Suprapubic skin (tissue), 4 donors: ENCODE measurements at regions not wholly inside any gene's neighbourhood (a gene's known extent, or its start where the extent isn't known, plus 50 kb on each side); places are given as distances from the start of the nearest gene placed in this dataset.

ENCODE experiments used
- DNase-seq, 2 donors: peaks; one replicate each; pipeline ENCODE4 v3.0.0-alpha.2; 2019; ENCODE audit warnings: low spot score in 2 of 2
- H3K27ac ChIP-seq: fragments of 200-600 bp; sonication (generic); one replicate; pipeline ENCODE4 v1.5.1; 2019
- H3K27me3 ChIP-seq: fragments of 200-600 bp; sonication (generic); one replicate; pipeline ENCODE4 v1.5.1; 2019
- H3K36me3 ChIP-seq: fragments of 200-600 bp; sonication (generic); one replicate; pipeline ENCODE4 v1.5.1; 2019
- H3K4me1 ChIP-seq: fragments of 200-600 bp; sonication (generic); one replicate; pipeline ENCODE4 v1.5.1; 2019
- H3K4me3 ChIP-seq: fragments of 200-600 bp; sonication (generic); one replicate; pipeline ENCODE4 v1.5.1; 2019; ENCODE audit warnings: mild to moderate bottlenecking
- H3K9me3 ChIP-seq: fragments of 200-600 bp; sonication (generic); one replicate; pipeline ENCODE4 v1.5.1; 2019
- EP300 ChIP-seq: sonication (generic); formaldehyde crosslinking; IDR thresholded peaks from one replicate; pipeline ENCODE4 v1.6.1; 2017; ENCODE audit warnings: antibody characterized with exemption
- POLR2A ChIP-seq, 2 donors: fragments of 450-650 bp; IDR thresholded peaks; one replicate each; pipeline ENCODE4 v1.6.1; 2017; ENCODE audit warnings: antibody characterized with exemption in 2 of 2, mild to moderate bottlenecking in 2 of 2, moderate library complexity in 2 of 2
- POLR2AphosphoS5 ChIP-seq, 3 donors: sonication (generic); formaldehyde crosslinking; IDR thresholded peaks; one replicate each; pipeline ENCODE4 v1.6.1; 2017; ENCODE audit warnings: antibody characterized with exemption in 3 of 3
- WGBS: methylation state at CpG from one replicate; pipeline ENCODE4 v1.1.5; 2018; 5-methylcytosine and 5-hydroxymethylcytosine counted together
- TF ChIP-seq, protein P1 (sequence below), 2 donors: fragments of 200-600 bp in 1 of 2; fragments of 450-650 bp in 1 of 2; sonication (generic) in 1 of 2; IDR thresholded peaks; one replicate each; pipeline ENCODE4 v1.5.1; 2016 to 2019; ENCODE audit warnings: antibody characterized with exemption in 2 of 2, mild to moderate bottlenecking in 1 of 2, moderate library complexity in 1 of 2

DNA sequence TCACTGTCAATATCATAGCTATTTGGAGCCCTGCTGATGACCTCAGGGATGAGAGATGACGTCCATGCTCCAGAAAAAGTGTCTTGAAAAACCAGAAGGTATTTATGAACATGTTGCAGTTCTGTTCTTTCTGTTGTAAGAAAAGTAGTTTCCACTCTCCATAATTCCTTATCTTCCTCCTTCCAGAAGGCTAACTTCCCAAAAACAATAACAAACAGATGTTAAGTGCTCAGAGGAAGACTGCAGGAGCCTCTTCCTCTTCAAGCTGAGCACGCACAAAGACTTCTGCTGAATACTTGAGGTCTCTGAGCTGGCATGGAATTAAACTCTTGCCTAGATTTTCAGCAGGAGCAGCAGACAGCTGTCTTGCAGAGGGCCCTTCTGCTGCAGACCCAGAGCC lies 434.5 kb upstream of the KLHL29 start:
- no peaks in the 10 kb centered on the region for H3K4me1 ChIP-seq
- no peaks in the 10 kb centered on the region for H3K27me3 ChIP-seq
- no peak overlapping the region for H3K27ac ChIP-seq
- no peaks in the 10 kb centered on the region for H3K9me3 ChIP-seq
- no peaks in the 10 kb centered on the region for H3K36me3 ChIP-seq
- 40% methylated on average over 2 of the region's 2 CpGs for WGBS
- no peak overlapping the region for H3K4me3 ChIP-seq
- DNase-seq, result no peak
- TF ChIP-seq, protein P1, sequence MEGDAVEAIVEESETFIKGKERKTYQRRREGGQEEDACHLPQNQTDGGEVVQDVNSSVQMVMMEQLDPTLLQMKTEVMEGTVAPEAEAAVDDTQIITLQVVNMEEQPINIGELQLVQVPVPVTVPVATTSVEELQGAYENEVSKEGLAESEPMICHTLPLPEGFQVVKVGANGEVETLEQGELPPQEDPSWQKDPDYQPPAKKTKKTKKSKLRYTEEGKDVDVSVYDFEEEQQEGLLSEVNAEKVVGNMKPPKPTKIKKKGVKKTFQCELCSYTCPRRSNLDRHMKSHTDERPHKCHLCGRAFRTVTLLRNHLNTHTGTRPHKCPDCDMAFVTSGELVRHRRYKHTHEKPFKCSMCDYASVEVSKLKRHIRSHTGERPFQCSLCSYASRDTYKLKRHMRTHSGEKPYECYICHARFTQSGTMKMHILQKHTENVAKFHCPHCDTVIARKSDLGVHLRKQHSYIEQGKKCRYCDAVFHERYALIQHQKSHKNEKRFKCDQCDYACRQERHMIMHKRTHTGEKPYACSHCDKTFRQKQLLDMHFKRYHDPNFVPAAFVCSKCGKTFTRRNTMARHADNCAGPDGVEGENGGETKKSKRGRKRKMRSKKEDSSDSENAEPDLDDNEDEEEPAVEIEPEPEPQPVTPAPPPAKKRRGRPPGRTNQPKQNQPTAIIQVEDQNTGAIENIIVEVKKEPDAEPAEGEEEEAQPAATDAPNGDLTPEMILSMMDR (IDR thresholded peaks at IDR 0.05), result no peak
- TF ChIP-seq EP300 (no peak), POLR2AphosphoS5 (IDR thresholded peaks at IDR 0.05) (no peak), POLR2A (IDR thresholded peaks at IDR 0.05) (no peak)

DNA sequence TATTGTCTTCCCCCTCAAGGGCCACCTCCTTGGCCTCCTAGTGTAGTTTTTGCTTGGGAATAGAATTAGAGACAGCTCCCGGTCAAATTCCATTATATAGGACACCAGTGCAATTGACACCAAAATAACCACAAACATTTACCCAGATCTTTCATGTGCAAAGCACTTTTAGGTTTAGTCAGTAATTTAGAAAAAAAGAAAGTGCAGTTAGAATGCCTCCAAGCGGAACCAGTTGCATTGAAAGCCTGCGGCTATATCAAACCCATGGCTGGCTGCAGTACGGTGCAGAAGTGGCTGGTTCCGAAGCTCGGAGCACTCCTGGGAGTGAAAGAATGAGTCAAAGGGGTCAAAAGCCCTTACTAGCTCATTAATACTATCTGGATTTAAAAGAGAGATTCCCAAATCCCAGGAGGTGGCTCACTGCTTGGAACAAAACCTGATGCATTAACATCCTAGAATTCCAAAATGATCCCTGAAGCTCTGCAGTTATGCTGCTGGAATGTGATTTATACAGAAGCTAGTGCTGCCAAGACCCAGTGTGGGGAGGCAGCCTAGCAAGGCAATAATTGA lies 432.2 kb upstream of the KLHL29 start:
- 64% methylated on average over 6 of the region's 6 CpGs for WGBS
- Histone ChIP-seq H3K27ac (no peak overlapping the region), H3K36me3 (no peaks in the 10 kb centered on the region), H3K27me3 (no peaks in the 10 kb centered on the region), H3K9me3 (no peaks in the 10 kb centered on the region), H3K4me3 (no peak overlapping the region), H3K4me1 (no peaks in the 10 kb centered on the region)
- TF ChIP-seq POLR2A (IDR thresholded peaks at IDR 0.05) (no peak), POLR2AphosphoS5 (IDR thresholded peaks at IDR 0.05) (no peak), EP300 (no peak)
- TF ChIP-seq, protein P1 (IDR thresholded peaks at IDR 0.05), result no peak
- DNase-seq, result no peak

DNA sequence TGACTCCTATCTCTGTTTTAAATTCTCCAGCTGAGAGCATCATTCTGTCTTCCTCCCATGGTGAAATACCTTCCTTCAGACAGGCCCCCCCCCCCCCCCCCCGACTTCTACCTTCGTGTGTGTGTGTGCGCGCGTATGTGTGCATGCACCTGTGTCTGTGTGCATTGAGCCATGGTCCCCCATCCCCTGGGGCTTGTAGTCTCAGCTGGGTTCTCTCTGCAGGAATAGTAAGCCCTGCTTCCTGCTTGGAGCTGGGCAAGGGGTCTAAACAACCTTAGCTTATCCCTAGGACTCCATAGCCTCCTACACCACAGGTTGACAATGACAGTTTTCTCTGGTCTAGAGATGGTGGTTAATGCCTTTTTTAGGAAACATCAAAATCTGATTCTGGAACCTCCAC lies 427.5 kb upstream of the KLHL29 start:
- Histone ChIP-seq H3K4me1 (no peaks in the 10 kb centered on the region), H3K4me3 (no peak overlapping the region), H3K36me3 (no peaks in the 10 kb centered on the region), H3K27me3 (no peaks in the 10 kb centered on the region), H3K27ac (no peak overlapping the region), H3K9me3 (no peaks in the 10 kb centered on the region)
- TF ChIP-seq, protein P1 (IDR thresholded peaks at IDR 0.05), result no peak
- TF ChIP-seq POLR2AphosphoS5 (IDR thresholded peaks at IDR 0.05) (no peak), POLR2A (IDR thresholded peaks at IDR 0.05) (no peak), EP300 (no peak)
- WGBS, result 91% methylated on average over 5 of the region's 5 CpGs
- no peak for DNase-seq

DNA sequence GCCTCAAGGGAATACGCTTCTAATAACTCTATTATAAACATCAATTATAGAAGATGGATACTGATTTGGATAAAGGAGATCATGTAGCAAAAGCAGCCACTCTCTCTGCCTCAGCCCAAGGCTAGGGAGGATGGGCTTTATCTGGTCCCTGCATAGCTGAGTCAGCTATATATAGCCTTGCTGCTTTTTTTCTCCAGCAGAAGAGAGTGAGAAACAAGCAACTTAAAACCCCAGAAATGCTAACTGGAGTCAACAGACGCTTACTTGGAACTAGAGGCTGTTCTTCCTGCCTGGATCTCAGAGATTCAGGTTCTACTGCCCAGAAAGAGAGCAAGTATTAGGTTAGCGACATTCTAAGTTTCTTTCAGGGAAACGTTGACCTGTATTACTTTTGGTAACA lies 426.7 kb upstream of the KLHL29 start:
- 69% methylated on average over 4 of the region's 4 CpGs for WGBS
- Histone ChIP-seq H3K27ac (no peak overlapping the region), H3K27me3 (no peaks in the 10 kb centered on the region), H3K4me3 (no peak overlapping the region), H3K4me1 (no peaks in the 10 kb centered on the region), H3K9me3 (no peaks in the 10 kb centered on the region), H3K36me3 (no peaks in the 10 kb centered on the region)
- TF ChIP-seq, protein P1 (IDR thresholded peaks at IDR 0.05), result no peak
- no peak for TF ChIP-seq EP300
- no peak for TF ChIP-seq POLR2A (IDR thresholded peaks at IDR 0.05)
- TF ChIP-seq POLR2AphosphoS5 (IDR thresholded peaks at IDR 0.05), result no peak
- no peak for DNase-seq

DNA sequence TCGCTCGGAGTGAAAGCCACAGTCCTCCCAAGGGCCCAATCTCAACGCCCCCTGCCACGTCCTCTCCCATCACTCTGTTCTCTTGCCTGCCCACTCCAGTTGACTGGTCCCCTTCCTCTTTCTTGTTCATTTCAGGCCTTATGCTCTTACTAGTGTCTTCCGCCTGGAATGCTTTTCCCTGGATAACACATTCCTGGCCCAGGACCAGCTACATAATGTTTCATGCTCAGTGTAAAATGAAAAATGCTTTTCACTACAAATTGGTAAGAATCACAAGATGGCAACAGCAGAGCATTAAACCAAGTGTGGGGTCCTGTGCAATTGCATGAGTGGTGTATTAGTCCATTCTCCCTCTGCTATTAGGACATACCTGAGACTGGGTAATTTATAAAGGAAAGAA lies 417.2 kb upstream of the KLHL29 start:
- no peak for DNase-seq
- Histone ChIP-seq H3K9me3 (no peaks in the 10 kb centered on the region), H3K27ac (no peak overlapping the region), H3K4me3 (no peak overlapping the region), H3K27me3 (no peaks in the 10 kb centered on the region), H3K4me1 (no peaks in the 10 kb centered on the region), H3K36me3 (no peaks in the 10 kb centered on the region)
- 77% methylated on average over 5 of the region's 5 CpGs for WGBS
- TF ChIP-seq POLR2A (IDR thresholded peaks at IDR 0.05) (no peak), EP300 (no peak), POLR2AphosphoS5 (IDR thresholded peaks at IDR 0.05) (no peak)
- TF ChIP-seq, protein P1 (IDR thresholded peaks at IDR 0.05), result no peak
